ENCODE measurements at regions not wholly inside any gene's neighbourhood (a gene's known extent, or its start where the extent isn't known, plus 50 kb on each side); places are given as distances from the start of the nearest gene placed in this dataset.
"Not testable (repeated sequence)": the region's sequence is repeated elsewhere in the genome, so short reads cannot be mapped to it uniquely, and the experiment has no call there.

- Histone ChIP-seq H3K9me3 (peaks cover 0 to 8% (median under 1%) of the 10 kb centered on the region in 4 donors), H3K27ac (no peak overlapping the region), H3K4me3 (no peak overlapping the region), H3K27me3 (no peaks in the 10 kb centered on the region), H3K4me1 (no peaks in the 10 kb centered on the region), H3K36me3 (no peaks in the 10 kb centered on the region)
- ATAC-seq (ENCODE audit: low FRiP score in 2 of 2) (no peak), DNase-seq (no peak)
- TF ChIP-seq POLR2A (IDR thresholded peaks at IDR 0.05), result no peak
- no peak for TF ChIP-seq EP300 (IDR thresholded peaks at IDR 0.05)
- TF ChIP-seq, protein P1, sequence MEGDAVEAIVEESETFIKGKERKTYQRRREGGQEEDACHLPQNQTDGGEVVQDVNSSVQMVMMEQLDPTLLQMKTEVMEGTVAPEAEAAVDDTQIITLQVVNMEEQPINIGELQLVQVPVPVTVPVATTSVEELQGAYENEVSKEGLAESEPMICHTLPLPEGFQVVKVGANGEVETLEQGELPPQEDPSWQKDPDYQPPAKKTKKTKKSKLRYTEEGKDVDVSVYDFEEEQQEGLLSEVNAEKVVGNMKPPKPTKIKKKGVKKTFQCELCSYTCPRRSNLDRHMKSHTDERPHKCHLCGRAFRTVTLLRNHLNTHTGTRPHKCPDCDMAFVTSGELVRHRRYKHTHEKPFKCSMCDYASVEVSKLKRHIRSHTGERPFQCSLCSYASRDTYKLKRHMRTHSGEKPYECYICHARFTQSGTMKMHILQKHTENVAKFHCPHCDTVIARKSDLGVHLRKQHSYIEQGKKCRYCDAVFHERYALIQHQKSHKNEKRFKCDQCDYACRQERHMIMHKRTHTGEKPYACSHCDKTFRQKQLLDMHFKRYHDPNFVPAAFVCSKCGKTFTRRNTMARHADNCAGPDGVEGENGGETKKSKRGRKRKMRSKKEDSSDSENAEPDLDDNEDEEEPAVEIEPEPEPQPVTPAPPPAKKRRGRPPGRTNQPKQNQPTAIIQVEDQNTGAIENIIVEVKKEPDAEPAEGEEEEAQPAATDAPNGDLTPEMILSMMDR (IDR thresholded peaks at IDR 0.05), result no peak
- no peak for TF ChIP-seq POLR2AphosphoS5 (IDR thresholded peaks at IDR 0.05)
- WGBS, 2 donors, result 90 to 91% methylated on average over 3 of the region's 3 CpGs
Observed at GRCh38 chr14:71430678-71431376, 501.4 kb upstream of the RGS6 start.

DNA sequence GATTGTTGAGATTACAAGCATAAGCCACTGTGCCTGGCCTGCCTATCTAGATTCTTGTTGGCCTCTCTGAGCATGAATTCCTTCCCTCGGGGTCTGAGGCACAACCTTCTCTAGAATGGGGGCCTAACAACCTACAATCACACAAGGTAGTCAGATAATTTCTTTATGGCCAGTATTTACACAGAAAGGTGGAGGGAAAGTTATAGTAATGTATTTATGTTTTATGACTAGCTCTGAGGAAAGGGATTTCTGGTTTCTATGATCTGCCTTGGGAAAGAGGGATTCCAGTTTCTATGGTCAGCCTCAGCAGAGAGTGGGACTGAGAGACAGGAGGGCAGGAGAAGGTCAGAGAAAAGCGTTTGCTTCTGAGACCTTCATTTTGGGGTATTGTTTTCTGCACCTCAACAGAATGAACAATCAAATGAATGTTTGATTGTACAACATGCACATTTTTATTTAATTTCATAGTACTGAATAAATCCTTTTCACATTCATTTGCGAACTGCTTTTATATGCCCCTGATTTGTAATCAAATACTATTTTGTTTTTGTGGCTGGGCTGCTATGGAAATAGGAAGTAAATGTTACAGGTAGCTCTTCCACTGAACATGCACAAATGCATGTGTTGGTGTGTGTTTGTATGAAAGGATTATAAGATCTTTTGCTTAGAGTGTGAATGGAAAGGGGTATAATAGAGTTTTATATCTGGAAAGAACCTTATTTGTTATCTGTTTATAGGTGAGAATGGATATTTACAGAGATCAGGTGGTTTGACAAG, 499.7 kb upstream of the RGS6 start:
- no peak for ATAC-seq (ENCODE audit: low FRiP score in 2 of 2)
- Histone ChIP-seq H3K4me1 (no peaks in the 10 kb centered on the region), H3K27ac (no peak overlapping the region), H3K27me3 (no peaks in the 10 kb centered on the region), H3K36me3 (no peaks in the 10 kb centered on the region), H3K4me3 (no peak overlapping the region), H3K9me3 (no peaks in the 10 kb centered on the region)
- WGBS, 2 donors, result 89 to 90% methylated on average over 3 of the region's 3 CpGs
- TF ChIP-seq EP300 (IDR thresholded peaks at IDR 0.05) (no peak), POLR2AphosphoS5 (IDR thresholded peaks at IDR 0.05) (no peak), POLR2A (IDR thresholded peaks at IDR 0.05) (no peak)
- TF ChIP-seq, protein P1 (IDR thresholded peaks at IDR 0.05), result no peak
- DNase-seq, result no peak

GRCh38 chr14:71433303-71433702, 498.9 kb upstream of the RGS6 start:
- no peak overlapping the region for H3K4me3 ChIP-seq
- 94% methylated on average over 8 of the region's 8 CpGs for WGBS, 2 donors
- no peaks in the 10 kb centered on the region for H3K27me3 ChIP-seq
- no peak overlapping the region for H3K27ac ChIP-seq
- H3K36me3 ChIP-seq, result no peaks in the 10 kb centered on the region
- no peak for DNase-seq
- no peak for TF ChIP-seq POLR2AphosphoS5 (IDR thresholded peaks at IDR 0.05)
- TF ChIP-seq POLR2A (IDR thresholded peaks at IDR 0.05), result no peak
- TF ChIP-seq EP300 (IDR thresholded peaks at IDR 0.05), result no peak
- TF ChIP-seq, protein P1 (IDR thresholded peaks at IDR 0.05), result no peak
- no peak for ATAC-seq (ENCODE audit: low FRiP score in 2 of 2)
- H3K4me1 ChIP-seq, result peaks cover 0 to 6% (median under 1%) of the 10 kb centered on the region in 4 donors
- no peaks in the 10 kb centered on the region for H3K9me3 ChIP-seq

- H3K27ac ChIP-seq; DNase-seq; H3K36me3 ChIP-seq; H3K4me3 ChIP-seq; H3K4me1 ChIP-seq; H3K27me3 ChIP-seq; ATAC-seq (ENCODE audit: low FRiP score in 2 of 2); H3K9me3 ChIP-seq: not testable (repeated sequence)
- WGBS, 2 donors, result 97 to 100% methylated on average over 2 of the region's 2 CpGs
Observed at GRCh38 chr14:71435641-71436040, 496.6 kb upstream of the RGS6 start.

DNA sequence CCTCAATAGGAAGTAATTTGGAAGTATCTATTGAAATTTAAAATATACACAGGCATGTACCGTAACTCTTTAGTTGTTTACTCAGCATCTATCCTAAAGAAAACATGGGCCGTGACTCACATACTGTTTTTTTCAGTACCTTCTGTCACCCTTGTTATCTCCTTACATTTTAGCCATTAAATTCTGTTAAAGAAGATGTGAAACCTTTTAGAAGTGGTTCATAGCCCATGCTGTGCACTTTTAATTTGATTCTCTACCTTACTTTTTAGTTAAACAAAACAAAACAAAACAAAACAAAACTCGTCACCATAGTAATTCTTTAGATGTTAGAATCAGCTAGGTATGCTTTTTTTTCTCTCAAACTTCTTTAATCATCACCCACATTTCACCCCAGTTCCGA, 494.4 kb upstream of the RGS6 start:
- no peak for DNase-seq
- Histone ChIP-seq H3K4me1 (peaks cover 0 to 9% (median 6%) of the 10 kb centered on the region in 4 donors), H3K27ac (no peak overlapping the region), H3K4me3 (no peak overlapping the region), H3K9me3 (no peaks in the 10 kb centered on the region), H3K36me3 (no peaks in the 10 kb centered on the region), H3K27me3 (no peaks in the 10 kb centered on the region)
- no peak for ATAC-seq (ENCODE audit: low FRiP score in 2 of 2)
- WGBS, 2 donors, result 80 to 85% methylated on average over 4 of the region's 4 CpGs
- TF ChIP-seq, protein P1 (IDR thresholded peaks at IDR 0.05), result no peak
- TF ChIP-seq POLR2AphosphoS5 (IDR thresholded peaks at IDR 0.05) (no peak), EP300 (IDR thresholded peaks at IDR 0.05) (no peak), POLR2A (IDR thresholded peaks at IDR 0.05) (no peak)
